Glutamatergic neuron (in vitro differentiated cells): ENCODE measurements at regions not wholly inside any gene's neighbourhood (a gene's known extent, or its start where the extent isn't known, plus 50 kb on each side); places are given as distances from the start of the nearest gene placed in this dataset.

Experiments
- DNase-seq: peaks from one replicate; pipeline ENCODE4 v3.0.0; 2022
- H3K27ac Mint-ChIP-seq: one replicate; pipeline ENCODE4 v1.8.0; 2020; ENCODE audit warnings: mild to moderate bottlenecking, mixed read lengths, inconsistent platforms; ENCODE audit not compliant: unreplicated experiment
- H3K27me3 Mint-ChIP-seq: one replicate; pipeline ENCODE4 v1.8.0; 2020; ENCODE audit warnings: mild to moderate bottlenecking, moderate library complexity, mixed read lengths, inconsistent platforms; ENCODE audit not compliant: unreplicated experiment
- H3K36me3 Mint-ChIP-seq: one replicate; pipeline ENCODE4 v1.8.0; 2020; ENCODE audit warnings: mild to moderate bottlenecking, mixed read lengths, inconsistent platforms; ENCODE audit not compliant: unreplicated experiment
- H3K4me1 Mint-ChIP-seq: one replicate; pipeline ENCODE4 v1.8.0; 2020; ENCODE audit warnings: mild to moderate bottlenecking, low read depth, mixed read lengths, inconsistent platforms; ENCODE audit not compliant: unreplicated experiment
- H3K4me3 Mint-ChIP-seq: one replicate; pipeline ENCODE4 v1.8.0; 2020; ENCODE audit warnings: mild to moderate bottlenecking, mixed read lengths, inconsistent platforms; ENCODE audit not compliant: unreplicated experiment
- H3K9me3 Mint-ChIP-seq: one replicate; pipeline ENCODE4 v1.8.0; 2020; ENCODE audit warnings: mild to moderate bottlenecking, moderate library complexity, mixed read lengths, inconsistent platforms; ENCODE audit not compliant: unreplicated experiment
- TF ChIP-seq, protein P1 (sequence below): fragments of 200-600 bp; sonication (generic); IDR thresholded peaks from one replicate; pipeline ENCODE4 v1.5.0; 2021; ENCODE audit not compliant: partially characterized antibody, unreplicated experiment

DNA sequence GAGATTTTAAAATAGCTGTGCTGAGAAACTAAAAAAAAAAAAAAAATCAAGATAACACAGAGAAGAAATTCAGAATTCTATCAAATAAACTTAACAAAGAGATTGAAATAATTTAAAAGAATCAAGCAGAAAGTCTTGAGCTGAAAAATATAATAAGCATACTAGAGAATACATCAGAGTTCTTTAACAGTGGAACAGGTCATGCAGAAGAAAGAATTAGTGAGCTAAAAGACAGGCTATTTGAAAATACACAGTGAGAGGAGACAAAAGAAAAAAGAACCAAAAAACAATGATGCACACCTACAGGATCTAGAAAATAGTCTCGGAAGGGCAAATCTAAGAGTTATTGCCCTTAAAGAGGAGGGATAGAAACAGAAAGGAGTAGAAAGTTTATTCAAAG, 548.1 kb downstream of the ADCYAP1 start:
- Mint-ChIP-seq H3K27ac (no peak overlapping the region), H3K36me3 (peaks cover 5% of the 10 kb centered on the region), H3K4me1 (no peaks in the 10 kb centered on the region), H3K27me3 (no peaks in the 10 kb centered on the region), H3K4me3 (no peak overlapping the region), H3K9me3 (peaks cover 7% of the 10 kb centered on the region)
- DNase-seq = no peak
- TF ChIP-seq, protein P1, sequence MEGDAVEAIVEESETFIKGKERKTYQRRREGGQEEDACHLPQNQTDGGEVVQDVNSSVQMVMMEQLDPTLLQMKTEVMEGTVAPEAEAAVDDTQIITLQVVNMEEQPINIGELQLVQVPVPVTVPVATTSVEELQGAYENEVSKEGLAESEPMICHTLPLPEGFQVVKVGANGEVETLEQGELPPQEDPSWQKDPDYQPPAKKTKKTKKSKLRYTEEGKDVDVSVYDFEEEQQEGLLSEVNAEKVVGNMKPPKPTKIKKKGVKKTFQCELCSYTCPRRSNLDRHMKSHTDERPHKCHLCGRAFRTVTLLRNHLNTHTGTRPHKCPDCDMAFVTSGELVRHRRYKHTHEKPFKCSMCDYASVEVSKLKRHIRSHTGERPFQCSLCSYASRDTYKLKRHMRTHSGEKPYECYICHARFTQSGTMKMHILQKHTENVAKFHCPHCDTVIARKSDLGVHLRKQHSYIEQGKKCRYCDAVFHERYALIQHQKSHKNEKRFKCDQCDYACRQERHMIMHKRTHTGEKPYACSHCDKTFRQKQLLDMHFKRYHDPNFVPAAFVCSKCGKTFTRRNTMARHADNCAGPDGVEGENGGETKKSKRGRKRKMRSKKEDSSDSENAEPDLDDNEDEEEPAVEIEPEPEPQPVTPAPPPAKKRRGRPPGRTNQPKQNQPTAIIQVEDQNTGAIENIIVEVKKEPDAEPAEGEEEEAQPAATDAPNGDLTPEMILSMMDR = no peak

DNA sequence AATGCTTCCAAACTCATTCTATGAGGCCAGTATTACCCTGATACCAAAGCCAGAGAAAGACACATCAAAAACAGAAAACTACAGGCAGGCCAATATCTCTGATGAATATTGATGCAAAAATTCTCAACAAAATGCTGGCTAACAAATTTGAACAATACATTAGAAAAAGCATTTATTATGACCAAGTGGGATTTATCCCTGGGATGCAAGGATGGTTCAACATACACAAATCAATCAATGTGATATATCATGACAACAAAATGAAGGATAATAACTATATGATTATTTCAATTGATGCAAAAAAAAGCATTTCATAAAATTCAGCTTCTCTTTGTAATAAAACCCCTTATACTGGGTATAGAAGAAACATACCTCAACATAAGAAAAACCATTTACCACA, 550.9 kb downstream of the ADCYAP1 start:
- H3K27ac Mint-ChIP-seq = no peak overlapping the region
- peaks cover 7% of the 10 kb centered on the region for H3K9me3 Mint-ChIP-seq
- DNase-seq = no peak
- H3K36me3 Mint-ChIP-seq = peaks cover 5% of the 10 kb centered on the region
- no peaks in the 10 kb centered on the region for H3K4me1 Mint-ChIP-seq
- TF ChIP-seq, protein P1 = no peak
- no peak overlapping the region for H3K4me3 Mint-ChIP-seq
- no peaks in the 10 kb centered on the region for H3K27me3 Mint-ChIP-seq

DNA sequence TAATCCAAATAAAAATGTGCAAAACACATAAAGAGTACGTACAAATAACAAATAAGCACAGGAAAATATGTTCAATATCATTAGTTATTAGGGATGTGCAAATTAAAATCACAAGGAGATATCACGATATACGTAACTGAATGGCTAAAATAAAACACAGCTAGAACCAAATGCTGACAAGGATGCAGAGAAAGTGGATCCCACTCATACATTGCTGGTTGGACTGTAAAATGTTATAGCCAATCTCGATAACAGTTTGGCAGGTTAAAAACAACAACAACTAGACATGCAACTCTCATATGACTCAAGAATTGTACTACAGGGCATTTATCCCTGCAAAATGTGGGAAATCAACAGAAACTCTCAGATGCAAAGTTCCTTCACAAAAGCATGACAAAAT, 553.9 kb downstream of the ADCYAP1 start:
- no peaks in the 10 kb centered on the region for H3K9me3 Mint-ChIP-seq
- no peak for DNase-seq
- no peak overlapping the region for H3K27ac Mint-ChIP-seq
- TF ChIP-seq, protein P1 = no peak
- H3K4me1 Mint-ChIP-seq = no peaks in the 10 kb centered on the region
- H3K36me3 Mint-ChIP-seq = no peaks in the 10 kb centered on the region
- H3K4me3 Mint-ChIP-seq = no peak overlapping the region
- H3K27me3 Mint-ChIP-seq = no peaks in the 10 kb centered on the region

DNA sequence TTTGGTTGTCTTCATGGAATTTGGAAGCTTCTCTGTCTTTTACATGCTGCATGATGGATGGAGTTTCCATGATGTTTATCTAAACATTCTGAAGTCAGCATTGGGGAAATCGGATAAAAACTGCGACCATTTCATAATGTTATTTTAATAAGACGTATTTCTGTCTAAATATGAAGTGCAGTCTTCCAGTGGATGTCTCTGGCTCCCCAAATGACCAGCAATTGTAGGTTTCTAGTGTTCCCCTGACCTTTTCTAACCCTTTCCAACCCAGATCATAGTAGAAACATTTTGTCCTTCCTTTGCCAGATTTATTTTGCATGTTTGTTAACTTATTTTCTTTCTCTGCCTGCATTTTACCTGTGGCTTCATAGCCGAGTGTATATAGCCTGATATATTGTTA, 559.3 kb downstream of the ADCYAP1 start:
- no peak overlapping the region for H3K27ac Mint-ChIP-seq
- no peaks in the 10 kb centered on the region for H3K36me3 Mint-ChIP-seq
- no peak for DNase-seq
- TF ChIP-seq, protein P1 = no peak
- H3K27me3 Mint-ChIP-seq = no peaks in the 10 kb centered on the region
- no peaks in the 10 kb centered on the region for H3K9me3 Mint-ChIP-seq
- H3K4me3 Mint-ChIP-seq = no peak overlapping the region
- H3K4me1 Mint-ChIP-seq = no peaks in the 10 kb centered on the region

DNA sequence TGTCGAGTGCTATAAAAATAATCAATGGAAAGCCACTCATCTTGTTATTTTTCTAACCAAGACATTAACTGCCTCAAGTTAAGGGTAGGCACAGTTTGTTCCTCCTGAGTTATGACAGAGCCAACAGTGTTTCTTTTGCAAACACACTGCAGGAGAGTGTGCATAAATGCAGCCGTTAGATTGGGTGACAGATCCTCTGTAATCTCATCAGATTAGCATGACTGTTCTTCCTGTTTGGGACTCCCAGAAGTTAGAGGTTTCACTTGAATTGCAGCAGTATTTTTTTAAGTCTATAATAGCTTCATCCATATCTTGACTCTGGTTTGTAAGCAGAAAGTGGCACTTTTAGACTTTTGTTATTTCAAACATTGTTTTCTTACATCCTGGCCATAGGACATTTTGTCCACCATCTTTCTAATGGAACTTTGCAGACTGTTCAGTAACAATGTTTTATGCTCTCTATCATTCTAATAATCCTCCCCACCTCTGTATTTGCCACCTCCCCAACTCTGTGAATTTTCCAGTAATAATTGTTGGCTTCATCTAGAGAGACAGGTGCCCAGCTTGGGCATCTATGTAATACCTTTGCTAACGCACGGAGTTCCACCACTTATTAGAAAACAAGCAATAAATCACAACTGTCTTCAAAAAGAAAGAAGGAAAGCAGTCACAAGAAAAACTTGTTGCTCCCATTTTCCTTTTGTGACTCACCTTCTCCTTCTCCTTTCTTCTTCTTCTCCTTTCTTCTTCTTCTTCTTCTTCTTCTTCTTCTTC, 560.0 kb downstream of the ADCYAP1 start:
- no peak overlapping the region for H3K4me3 Mint-ChIP-seq
- DNase-seq = no peak
- H3K27ac Mint-ChIP-seq = no peak overlapping the region
- no peaks in the 10 kb centered on the region for H3K4me1 Mint-ChIP-seq
- H3K9me3 Mint-ChIP-seq = no peaks in the 10 kb centered on the region
- H3K36me3 Mint-ChIP-seq = no peaks in the 10 kb centered on the region
- TF ChIP-seq, protein P1 = no peak
- H3K27me3 Mint-ChIP-seq = no peaks in the 10 kb centered on the region
